Activated CD4-positive, alpha-beta T cell treated with anti-CD3 and anti-CD28 coated beads for 48 hours (primary cell): ENCODE measurements at regions not wholly inside any gene's neighbourhood (a gene's known extent, or its start where the extent isn't known, plus 50 kb on each side); places are given as distances from the start of the nearest gene placed in this dataset.
A peak's percentile ranks its signal among the peaks of the same experiment; 100 is the strongest.

Experiments
- DNase-seq: peaks from one replicate; pipeline ENCODE4 v3.0.0-alpha.2; 2020

DNA sequence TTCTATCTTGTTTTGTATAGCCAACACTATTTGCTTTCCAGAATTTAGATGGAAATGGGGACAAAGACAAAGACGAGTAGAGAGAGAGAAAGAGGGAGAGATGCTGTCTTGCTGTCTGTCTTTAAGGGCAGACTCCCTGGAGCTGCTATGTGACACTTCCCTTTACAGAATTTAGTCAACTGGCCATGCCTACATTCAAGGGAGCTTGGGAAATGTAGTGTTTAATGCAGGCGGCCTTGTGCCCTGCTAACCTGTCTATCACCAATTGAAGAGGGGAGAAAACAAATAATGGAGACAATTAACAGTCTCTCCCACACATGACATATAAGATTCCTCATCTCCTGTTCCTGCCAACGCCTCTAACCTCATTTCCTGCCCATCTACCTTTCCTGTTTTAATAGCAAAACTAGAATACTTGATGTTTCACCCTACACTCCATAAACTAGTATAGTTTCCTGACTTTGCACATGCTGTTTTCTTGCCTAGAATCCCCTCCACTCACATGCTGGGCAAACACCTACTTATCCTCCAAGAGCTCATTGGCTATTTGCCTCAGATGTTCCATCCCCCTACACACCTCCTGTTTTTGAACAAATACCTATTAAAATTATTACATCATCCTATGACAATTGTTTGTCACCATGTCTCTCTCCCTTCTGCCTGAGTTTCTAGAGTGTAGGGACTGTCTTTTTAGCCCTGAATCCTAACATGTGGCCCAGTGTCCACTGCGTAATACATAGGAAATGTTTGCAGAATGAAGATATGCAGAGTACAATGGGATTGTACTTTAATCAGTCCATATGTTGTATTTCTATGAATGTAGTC, 117.2 kb downstream of the SLC25A24 start:
- peak; percentile 8 for DNase-seq

DNA sequence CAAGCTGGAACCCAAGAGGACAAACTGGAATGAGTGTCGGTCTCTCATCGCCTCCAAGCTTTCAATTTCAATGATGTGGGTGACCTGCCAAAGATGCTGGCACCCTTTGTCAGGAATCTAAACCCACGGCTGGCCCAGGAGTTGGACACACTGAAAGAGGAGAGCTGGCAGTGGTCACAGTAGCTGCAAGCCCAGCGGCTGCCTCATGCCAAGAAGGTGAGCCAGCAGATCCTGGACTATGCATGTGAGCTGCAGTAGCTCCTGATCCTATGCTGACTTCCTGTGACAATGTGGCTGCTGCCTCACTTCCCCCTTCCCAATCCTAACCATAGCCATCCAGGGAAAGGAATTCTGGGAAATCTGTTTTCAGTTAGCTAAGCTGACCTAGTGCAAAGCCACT, 117.0 kb upstream of the VAV3 start:
- no peak for DNase-seq

DNA sequence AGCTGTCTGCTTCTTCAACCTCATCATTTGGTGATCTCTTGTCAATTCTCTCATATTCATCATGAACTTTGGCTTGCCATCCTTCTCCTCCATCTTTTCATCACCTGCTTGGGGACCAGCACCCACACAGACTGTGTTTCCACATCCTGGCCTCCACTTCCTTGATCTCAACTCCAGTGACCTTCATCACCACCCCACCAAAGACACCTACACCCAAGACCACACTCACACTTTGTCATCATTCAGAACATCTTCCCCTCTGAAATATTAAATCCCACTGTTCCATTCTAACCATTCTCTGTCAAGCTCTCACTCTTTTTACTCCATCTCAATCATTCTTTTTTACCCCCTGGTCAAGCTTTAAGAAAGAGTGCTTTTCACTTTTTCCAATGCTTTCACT, 115.5 kb upstream of the VAV3 start:
- peak; percentile 48 for DNase-seq

DNA sequence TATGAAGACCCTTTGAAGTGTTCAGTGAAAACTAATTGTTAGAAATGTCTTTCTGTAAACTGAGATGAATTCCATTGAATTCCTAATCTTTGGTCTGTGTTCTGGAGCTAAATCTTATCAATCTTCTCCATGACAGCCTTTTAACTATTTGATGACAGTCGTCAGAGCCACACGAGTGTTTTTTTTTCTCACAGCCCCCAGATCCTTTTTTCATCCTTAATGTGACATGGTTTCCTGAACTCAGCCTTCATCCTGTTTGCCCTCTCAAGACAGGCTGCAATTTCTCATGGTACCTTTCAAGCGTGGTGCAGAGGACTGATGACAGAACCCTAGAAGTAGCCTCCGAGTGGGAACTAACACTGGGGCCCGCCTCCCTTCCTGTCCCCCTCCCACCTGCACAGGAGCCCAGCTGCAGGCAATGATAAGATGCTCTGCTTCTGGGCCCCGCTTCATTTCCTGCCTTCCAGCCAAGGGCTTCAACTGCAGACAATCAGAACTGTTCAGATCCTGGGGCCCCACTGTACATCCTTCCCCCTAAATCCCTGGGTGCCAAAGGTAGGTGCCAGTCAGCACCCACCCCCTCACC, 114.6 kb upstream of the VAV3 start:
- peak; percentile 55 for DNase-seq

DNA sequence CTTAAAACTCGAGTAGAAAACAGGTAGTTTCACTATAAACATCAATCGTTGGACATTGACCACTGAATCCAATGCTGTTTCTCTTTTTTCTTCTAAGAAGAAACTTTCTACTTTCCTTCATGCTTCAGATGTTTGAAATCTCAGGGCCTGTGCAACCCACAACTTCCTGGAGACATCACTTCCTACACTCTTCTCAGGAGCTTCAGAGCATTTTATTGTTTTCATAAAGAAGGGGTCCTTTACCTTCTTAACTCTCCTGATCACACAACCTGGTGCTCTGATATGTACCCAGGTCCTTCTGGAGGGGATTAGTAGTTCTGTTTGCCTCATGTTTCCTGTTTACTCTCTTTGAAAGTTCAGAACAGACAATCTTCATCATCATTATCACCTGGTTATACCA, 113.0 kb upstream of the VAV3 start:
- no peak for DNase-seq

DNA sequence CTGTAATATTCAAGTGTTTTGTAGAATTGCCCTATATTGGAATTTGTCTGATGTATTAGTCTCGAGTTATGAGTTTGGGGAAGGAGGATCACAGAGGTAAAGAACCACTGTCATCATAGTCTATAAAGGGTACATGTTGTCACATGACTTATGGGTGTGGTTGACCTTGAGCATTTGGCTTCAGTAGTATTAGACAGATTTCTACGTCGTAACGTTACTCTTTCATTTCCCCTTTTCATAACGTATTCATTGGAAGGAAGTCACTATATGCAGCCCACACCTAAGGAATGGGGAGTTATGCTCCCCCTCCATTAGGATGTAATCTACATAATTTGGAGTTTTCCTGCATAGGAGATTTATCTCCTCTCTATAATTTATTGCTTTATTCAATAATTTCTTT, 110.1 kb upstream of the VAV3 start:
- DNase-seq: no peak

DNA sequence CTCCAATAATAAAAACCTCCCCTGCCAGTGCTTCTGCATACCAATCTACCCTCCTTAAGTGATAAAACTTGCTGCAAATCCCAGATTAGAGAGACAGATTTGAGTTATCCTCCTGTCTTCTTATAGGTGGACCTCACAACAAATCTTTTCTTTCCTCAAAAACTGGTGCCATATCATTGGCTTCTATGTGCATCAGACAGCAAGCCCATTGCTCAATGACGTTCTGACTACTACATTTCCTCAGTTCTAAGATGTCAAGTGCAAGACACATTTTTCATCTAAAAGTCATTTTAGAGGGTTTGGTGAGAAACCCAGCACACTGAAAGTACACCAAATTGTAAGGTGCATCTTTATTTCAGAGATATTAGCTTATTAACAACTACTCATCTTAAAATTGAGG, 107.8 kb upstream of the VAV3 start:
- DNase-seq: no peak

DNA sequence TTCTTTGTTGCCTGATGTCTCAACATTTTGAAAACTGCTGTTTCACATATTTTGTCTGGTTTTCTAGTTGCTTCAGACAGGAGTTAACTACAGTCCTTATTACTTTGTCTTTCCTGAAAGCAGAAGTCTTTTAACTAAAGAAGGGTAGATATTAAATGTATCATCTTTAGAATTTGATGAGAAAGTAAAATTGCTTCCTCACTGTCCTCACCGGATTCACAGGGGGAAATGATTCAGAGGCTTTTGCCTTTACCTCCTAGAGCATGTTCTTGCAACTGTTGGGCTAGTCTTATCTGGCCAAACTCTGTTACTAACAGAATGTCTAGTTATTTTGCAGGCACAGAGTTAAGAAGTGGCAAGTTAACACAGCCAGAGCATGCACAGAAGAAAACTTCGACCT, 107.2 kb upstream of the VAV3 start:
- DNase-seq: no peak

DNA sequence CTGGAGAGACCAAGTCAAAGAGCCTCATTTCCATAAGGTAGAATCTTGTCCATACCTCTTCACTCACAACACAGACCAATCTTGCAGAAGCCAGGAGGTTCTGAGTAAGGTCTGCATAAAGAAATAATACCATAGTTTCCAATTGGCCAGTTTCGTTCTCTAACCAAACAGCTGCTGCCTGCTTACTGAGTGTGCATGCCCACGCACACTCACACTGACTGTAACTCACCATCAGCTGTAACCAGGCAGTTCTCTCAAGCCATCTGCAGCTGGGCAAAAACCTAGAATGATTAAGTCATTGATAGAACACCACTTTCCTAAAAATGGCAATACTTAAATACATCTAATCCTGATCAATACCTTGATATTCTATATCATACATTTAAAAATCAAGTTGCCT, 106.6 kb upstream of the VAV3 start:
- no peak for DNase-seq

DNA sequence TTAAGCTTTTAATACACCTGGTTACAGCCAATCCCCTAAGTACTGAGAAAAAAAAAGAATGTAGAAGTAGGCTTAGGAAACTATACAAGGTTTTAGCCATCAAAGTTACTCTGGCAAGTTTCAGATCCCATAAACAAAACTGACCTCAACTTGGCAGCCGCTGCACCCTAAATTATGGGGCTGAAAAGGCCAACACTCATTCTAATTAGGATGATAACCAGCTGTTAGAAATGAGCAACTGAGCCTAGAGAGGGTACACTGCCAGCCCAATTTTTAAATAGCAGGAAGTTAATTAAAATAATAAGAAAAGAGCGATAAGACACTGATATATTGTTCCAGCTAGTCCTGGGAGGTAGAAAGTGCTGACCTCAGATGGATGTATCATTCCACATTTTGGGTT, 105.7 kb upstream of the VAV3 start:
- DNase-seq: no peak

DNA sequence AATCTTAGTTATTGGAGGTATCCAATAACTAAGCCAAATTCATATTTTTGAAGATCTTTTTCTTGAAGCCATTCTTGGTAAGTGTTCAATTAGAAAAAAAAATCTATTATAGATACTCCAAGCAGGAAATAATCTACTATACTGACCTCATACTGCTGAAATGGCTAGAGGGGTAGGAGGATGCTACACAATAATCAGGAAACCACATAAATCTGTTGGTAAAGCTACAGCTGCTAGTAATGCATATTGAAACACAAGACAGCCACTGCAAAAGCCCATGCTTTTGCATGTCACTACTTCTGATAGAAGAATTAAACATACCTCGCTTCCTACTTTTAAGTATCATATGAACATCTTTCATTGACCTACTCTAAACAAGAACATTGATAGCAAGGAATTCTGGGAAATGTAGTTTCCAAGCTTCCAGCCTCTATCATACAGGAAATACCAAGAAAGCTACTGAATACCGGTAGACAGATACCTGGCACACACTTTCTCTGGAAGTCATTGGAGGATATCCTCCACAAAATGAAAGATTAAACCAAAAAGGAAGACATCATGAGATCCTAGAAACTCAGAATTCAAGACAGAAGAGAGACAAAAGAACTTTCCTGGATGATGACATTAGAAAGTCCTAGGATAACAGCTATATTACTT, 103.0 kb upstream of the VAV3 start:
- no peak for DNase-seq

DNA sequence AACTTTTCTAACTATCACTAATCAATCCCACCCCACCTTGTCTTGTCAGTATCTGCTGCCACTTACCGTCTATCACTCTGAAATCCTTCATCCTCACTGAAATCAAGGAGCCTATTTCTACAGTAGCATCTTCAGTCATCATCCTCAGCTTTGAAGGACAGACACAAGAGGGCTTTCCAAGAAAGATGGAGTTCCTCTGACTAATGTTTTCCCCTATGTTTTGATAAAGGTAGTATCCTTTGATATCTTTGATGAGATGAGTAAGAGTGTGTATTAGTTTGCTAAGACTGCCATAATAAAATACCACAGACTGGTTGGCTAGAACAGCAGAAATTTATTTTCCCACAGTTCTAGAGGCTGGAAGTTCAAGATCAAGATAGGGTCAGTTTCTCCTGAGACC, 101.8 kb upstream of the VAV3 start:
- no peak for DNase-seq

DNA sequence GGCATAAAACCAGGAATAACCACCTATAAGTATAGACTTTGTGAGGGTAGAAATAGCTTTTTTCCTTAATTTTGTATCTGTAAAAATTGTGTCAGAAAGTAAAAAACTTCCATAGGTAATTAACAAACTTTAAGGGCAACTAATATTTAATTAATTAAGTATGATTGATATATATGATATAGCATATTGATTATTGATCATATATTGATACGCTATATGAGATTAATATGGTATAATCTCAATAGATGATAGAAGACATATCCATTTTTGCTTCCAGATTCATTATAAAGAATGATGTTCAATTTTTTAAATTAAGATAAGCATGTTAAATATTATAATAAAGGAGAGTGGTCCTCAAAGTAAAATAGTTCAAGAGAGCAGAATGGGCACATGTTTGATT, 99.3 kb upstream of the VAV3 start:
- DNase-seq: no peak

DNA sequence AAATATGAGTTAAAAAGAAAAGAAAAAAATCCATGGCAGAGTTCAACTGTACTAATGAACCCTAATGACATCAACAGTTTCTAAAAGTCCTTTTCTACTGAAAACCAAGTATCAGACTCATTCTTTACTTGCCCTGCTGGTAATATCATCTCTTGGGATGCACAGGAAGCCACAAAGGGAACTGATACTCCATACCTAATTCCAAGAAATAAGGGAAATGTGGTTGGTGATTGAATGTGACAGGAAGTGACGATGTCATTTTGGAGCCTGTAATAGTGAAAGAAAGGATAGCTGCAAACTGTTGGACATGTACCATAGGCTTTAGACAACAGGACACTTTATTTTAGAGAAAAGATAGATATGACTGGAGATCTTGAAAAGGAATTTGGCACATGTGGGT, 98.7 kb upstream of the VAV3 start:
- DNase-seq: no peak

DNA sequence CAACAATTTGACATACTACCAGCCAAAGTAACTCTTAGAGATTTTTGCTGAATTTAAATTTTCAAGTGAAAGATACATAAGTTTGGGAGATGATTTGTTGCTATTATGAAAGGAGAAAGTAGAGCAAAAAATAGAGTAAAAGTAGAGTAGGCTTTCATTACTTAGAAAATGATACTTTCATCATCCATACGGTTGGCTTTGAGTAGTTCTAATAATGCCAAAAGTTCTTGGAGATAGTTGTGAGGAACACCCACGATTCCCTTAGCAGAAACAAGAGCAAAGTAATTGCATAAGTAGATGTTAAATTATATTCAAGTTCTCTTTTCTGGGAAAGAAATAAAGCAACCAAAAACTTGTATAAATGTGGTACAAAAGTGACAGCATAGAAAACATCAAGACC, 95.0 kb upstream of the VAV3 start:
- DNase-seq: no peak

DNA sequence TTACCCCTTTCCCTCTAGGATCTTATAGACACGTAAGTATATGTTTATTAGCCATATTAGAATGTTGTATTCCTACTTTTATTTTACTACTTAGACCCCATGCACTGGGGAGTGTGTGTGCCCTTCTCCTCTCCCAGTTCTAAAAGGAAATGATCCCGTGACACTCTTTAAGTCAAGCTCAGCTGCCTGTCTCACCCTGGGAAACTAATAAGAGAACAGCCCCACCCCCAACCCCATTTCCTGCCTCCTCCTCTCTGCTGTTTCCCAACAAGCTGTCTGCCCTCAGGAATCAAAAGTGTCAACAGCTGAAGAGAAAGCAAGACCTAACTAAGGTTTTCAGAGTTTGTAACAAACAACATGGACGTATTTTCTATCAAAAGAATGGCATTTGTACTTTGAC, 92.6 kb upstream of the VAV3 start:
- no peak for DNase-seq

DNA sequence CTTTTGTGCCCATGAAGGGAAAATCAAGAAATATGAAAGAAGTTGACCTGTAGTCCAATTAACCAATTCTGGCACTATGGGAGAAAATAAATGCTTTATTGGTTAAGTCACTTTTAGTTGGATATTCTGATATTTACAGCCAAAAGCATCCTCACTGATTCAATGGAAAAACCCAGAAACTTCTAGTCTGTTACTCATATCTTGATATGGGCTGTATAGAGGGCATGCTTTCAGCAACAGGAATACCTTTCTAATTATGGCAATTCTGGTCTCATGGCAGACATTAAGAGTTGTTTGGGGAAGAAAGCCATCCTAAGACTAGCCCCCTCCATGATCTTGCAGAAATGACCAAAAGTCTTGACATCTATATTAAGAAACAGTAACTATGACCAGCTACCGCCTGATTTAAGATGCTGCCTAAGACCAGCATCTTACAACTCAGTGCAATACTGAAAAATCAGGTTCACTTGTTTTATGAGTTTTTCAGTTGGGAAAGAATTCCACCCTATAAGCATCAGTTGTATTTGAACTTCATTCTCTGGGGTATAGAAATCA, 91.5 kb upstream of the VAV3 start:
- DNase-seq: no peak

DNA sequence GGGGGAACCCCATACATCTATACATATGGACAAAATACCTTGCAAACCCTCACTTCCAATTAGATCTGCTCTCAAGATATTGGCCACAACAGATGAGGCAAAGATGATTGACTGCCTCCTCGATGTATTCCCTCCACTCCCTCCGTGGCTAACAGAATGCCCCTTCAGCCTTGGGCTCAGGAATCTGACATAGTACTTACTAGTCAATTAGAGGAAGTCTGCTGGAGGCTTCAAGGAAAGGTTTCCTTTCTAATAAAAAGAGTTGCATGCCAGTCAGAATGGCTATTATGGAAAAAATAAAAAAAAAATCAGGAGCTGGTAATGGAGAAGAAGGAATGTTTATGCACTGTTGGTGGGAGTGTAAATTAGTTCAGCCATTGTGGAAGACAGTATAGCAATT, 90.4 kb upstream of the VAV3 start:
- no peak for DNase-seq

DNA sequence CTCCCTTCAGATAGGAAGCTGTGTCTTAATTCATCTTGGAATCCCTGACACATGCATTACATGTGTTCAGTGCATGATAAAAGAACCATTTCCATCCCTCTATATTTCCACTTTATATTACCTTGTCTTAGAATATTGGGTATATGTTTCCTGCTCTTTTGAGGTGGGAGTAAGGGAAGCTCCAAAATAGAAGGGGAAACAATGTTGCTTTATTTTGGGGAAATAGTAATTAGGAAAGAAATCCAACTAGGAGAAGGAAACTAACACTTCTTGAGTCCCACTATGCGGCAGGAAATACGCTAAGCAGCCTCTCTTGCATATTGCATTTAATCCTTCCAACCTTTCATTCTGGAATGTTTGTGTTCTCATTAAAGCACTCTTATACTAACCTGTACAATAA, 89.4 kb upstream of the VAV3 start:
- no peak for DNase-seq

DNA sequence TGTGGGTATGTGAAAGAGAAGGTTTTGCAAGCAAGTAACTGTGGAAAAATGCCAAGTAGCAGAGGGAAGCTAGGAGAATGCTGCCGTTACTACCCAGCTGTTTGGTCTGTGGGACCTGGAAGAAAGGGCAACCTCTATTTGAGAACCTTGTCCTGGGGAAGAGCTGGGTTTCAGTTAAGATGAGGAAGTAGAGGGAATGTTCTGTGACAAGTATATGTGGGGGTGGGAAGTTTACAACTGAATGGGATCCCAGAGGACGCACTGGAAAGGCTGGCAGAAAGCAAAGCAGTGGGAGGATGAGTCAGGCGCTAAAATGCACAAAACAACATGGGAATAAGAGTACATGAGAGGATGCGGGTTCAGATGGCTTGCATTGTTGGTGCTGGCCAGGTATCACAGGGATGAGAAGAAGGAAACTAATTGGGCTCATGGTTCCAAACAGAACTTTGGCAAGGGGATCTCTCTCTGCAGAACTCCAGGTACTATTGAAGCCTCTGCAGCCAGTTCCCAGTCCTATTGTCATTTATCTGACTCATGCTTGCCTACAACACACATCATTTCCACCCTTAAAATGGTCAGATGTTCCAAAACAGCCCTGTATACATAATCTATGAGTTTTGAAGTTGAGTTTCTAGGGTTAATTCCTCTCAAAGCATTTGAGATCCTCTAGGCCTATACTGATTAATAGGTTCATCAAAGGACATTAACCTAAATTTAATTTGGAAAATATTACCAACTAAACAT, 88.5 kb upstream of the VAV3 start:
- no peak for DNase-seq

DNA sequence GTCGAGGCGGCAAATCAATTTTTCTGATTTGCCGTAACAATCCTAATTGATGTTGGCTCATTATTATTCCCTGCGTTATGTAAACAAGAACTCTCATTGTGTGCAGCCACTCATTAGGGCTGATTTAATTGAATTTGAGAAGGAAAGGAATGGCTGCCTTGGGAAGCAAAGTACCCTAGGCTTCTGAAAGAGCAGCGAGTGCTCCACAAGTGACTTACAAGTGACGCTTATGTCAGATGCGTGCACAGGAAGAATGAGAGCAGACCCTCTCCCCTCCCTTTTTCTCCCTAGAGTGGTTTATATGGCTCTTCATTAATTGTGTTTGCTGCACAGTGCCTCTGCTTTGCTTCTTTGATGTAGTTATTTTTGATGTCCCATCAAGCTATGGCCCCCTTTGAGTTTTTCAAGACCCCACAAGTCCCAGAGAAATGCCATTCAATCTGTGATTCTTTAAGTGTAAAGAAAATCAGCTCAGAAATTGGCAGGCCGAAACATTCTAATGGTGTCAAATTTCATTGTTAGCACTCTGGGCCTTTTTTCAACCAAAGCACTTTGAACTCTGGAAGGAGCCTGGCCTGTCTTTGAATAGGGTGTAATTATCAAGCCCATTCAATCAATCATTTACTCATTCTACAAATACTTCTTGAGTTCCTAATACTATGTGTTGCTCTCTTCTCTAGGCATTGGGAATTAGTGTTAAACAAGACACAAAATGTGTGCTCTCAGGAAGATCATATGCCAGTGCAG, 86.8 kb upstream of the VAV3 start:
- DNase-seq: no peak

DNA sequence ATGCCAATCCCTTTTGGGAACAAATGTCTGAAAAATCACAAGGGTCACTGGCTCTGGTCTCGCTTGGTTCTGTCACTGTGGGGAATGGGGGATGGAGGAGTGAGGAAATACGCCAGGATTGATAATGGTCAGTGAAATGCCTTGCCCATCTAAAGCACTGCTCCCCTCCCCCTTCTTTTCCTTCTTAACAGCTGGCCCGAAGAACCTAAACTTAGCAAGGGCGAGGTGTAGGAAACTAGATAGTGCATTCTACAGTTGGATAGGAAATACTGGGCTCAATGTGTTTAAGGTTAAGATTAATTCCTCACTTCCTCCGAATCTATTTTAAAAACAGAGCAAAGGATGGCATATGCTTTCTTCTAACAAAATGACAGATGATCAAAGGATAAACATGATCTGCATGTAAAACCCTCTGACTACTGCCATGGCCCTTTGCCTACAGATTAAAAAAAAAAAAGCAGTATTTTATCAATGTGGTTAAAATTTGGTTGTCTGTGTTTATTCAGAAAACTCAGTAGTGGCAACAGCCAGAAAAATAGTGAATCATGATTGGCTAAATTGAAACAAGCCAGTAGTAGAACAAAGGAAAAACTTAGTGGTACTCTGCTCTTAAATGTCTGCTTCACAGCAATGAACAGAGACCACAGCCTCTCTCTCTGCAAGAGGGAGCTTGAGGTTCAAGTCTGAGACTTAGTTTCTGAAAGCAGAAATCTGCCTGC, 86.1 kb upstream of the VAV3 start:
- DNase-seq: no peak
